NCI-H774 (cell line): ENCODE measurements at regions not wholly inside any gene's neighbourhood (a gene's known extent, or its start where the extent isn't known, plus 50 kb on each side); places are given as distances from the start of the nearest gene placed in this dataset.
"Not testable (repeated sequence)": the region's sequence is repeated elsewhere in the genome, so short reads cannot be mapped to it uniquely, and the experiment has no call there.

ENCODE experiments used
- DNase-seq: peaks from one replicate; lab custom pipeline; 2025; lab: John Stamatoyannopoulos, UW

DNA sequence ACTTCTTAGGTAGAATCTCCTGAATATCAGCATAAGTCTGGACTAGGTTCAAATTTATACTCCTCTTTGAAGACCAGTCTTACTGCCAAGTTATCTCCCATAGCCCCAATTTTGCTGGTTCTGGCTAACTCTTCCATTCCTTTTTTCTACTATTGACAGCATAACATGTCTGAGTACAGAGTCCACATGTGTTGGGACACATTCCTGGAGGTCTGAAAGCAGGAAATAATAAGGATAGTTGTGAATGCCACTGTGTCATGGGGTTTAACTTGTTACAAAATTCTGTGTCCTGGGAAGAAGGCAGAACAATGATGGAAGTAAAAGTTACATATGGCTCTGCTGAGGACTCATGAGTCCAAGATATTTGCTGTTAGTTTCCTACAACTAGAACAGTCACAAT is 57.4 kb upstream of the ZBTB20 start:
- no peak for DNase-seq

DNA sequence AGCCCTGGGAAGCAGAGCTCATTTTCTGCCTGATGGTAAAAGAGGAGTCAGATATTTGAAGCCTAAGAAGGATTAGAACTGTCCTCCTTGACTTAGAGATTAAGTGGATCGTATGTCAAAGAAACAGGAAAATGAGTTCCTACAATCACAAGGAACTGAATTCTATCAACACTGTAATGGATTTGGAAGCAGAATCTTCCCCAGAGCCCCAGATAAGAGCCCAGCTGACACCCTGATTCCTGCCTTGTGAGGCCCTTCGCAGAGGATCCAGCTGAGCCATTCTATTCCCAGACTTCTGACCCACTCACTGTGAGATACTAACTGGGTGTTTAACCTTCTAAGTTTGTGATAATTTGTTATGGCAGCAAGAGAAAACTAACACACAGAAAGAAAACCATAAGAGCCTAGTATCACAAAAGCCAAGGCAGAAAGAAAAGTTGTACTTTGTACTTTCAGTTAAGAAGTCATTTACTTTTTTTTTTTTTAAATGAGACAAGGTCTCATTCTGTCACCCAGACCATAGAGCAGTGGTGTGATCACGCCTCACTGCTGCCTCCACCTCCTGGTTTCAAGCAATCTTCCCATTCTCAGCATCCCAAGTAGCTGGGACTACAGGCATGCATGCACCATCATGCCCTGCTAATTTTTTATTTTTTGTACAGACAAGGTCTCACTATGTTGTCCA is 61.1 kb upstream of the ZBTB20 start:
- DNase-seq: no peak

DNA sequence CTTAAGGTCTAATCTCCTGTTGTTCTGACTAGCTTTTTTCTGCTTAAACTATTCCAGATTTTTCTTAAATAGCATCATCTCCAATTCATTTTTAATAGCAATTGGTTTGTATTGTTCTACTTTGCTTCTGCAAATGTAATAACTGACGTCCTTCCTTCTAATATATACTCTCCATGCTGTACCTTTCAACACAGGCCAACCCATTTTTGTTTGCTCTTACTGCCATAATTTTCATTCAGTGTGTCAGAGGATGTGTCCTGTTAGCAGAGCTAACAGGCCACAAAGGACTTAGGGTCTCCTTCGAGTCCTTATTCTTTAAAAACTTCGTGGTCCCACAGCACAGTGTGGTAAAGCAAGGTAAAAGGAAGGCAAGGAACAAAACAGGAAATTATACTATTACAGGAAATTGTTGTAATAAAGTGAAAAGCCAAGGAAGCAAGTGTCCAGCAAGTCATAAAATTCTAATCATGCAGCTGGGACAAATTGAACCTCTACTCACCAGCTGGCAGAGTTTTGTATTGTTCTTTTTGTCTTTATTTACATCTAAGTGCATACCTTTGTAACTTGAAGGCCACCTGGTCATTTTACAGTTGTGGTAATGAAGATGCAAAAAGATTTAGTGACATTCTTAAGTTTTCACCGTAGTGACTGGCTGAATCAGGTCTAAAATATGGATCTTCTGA is 64.9 kb upstream of the ZBTB20 start:
- no peak for DNase-seq

DNA sequence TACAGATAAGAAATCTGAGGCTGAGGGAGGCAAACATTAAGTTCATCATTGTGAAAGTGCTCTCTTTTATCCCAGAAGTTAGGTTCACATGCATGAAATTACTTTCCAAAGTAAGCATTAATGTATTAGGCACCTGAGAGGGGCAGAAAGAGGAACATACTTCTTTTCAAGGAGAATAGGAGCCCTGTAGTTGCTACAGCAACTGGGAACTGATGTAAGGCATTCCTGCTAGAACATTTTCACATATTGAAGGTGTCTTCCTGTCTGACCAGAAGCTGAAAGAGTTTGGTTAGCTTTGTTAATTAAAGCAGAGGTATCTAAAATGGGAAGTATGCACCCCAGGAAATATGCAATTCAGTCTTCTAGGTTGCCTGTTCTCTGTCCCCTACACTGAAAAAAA is 65.5 kb upstream of the ZBTB20 start:
- DNase-seq: no peak

DNA sequence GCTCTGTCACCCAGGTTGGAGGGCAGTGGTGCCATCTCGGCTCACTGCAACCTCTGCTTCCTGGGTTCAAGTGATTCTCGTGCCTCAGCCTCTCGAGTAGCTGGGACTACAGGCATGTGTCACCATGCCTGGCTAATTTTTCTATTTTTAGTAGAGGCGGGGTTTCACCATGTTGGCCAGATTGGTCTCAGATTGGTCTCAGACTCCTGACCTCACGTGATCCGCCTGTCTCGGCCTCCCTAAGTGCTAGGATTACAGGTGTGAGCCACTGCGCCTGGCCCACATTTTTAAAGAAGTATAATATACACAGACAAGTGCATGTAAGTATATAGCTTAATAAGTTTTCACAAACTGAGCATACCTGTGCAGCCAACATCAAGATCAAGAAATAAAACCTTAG is 66.0 kb upstream of the ZBTB20 start:
- DNase-seq: not testable (repeated sequence)

DNA sequence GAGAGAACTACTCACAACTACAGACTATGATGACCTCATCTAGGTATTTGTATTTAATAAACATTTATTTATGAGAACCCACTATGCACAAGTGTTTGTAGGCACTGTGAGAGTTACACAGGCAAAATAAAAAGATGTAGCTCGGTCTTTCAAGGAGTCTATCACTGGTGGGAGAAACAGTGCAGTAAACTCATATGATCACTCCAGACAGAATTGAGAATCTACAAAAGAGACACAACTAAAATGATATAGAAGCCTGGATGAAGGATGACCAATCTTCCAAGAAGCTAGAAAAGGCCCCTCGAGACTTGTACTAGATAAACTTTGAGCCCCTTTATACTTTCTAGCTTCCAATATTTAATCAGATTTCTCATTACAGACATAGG is 70.2 kb upstream of the ZBTB20 start:
- no peak for DNase-seq

DNA sequence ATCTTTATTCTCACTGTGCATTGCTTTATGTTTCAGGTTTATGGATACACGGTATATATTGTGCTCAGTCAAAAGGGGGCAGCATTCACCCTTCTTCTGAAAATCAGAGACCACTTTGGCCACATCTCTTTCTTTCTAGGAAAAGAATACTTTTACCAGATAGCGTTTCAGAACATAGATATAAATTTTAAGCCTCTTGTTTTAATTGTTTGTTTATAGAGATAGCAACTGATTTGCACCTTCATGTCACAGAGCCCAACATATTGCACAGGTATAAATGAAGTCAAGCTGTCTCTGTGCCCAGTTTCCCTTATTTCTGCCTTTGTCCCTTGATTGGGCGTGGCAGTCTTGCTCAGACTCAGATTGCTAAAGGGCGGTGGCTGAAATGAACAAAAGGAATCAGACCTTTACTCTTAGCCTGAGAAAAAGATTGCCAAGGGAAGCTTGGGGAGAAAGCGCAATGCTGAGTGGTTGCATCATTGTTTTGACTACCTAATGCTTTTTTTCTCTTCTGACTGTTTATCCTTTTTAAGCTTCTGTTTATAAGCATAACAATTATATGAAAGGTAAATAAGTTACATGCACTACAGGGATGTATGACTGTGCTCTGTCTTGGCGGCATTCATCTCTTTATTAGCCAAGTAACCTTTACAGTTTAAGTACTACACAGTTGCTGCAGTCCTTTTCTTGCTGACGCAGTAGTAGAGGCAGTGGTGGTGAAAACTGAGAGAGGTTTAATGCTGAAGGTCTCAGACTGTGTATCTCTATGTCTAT is 70.8 kb upstream of the ZBTB20 start:
- DNase-seq: peak; percentile 21

DNA sequence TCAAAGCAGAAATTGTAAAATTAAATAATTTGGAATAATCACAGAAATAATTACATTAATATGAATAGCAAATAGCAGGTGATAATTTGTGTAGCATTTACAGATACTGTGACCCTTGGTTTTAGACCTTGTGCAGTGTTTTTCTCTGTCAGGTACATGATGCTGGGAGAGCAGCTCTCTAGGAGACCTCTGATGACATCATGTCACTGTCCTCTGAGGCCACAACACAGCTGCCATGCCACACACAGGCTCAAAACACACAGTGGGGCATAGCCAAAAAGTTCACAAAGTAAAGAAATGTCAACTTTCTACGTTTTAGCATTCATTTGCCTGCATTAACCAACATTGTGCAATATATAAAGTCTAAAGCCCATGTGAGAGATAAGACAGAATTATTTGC is 71.8 kb upstream of the ZBTB20 start:
- no peak for DNase-seq

DNA sequence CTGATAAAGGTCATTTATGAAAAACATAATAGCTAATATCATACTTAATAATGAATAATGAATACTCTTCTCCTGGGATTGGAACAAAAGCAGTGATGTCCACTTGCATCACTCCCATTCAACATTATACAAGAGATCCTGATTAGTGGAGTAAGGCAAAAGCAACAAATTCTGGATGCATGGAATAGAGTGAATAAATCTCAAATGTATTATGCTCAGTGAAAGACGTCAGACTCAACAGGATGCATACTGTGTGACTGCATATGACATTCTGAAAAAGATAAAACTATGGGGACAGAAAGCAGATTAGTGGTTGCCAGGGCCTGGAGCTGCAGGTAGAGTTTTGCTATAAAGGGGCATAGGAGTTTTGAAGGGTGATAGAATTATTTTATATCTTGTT is 77.6 kb upstream of the ZBTB20 start:
- no peak for DNase-seq

DNA sequence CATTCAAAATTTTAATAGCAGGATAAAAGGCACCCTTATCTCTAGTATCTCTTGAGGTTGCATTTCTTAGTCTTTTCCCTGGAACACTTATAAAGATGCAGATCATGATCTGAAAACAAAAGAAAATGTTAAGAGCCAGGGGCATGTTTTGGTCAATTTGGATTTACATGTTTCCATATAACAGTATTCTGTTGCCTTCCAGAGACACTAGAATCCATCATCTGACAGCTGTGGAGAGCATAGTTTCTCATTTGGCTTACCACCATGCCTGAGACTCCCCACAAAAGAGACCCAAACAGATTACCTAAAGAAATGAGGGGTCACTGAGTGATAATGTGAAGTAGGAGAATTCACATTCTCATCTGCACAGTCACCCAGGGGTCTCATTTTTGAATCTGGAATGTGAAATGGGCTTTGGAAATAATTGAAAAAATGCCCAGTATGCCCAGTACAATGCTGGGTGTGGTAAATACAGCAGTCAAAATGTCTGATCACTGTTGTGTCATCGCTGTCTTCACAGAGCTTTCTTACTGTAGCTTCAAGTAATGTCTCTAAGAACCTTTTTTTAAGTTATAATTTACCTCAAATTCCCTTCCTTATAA is 79.9 kb upstream of the ZBTB20 start:
- no peak for DNase-seq

DNA sequence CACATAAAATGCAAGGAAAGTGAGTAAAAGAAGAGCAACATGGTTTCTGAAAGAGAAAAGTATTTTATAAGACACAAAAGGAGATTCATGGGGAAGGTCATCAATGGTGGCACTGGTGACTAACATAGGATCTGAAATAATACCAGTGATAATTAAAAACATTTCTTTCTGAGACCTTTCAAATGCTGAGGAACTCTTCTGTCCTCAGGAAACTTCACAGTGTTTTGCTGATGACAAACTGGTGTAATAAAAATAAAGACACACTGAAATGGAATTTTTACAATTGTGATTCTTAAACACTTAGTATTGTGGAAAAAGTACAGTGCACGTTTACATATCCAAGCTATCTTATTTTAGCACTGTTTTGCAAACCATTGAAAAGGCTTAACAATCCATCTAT is 80.4 kb upstream of the ZBTB20 start:
- no peak for DNase-seq

DNA sequence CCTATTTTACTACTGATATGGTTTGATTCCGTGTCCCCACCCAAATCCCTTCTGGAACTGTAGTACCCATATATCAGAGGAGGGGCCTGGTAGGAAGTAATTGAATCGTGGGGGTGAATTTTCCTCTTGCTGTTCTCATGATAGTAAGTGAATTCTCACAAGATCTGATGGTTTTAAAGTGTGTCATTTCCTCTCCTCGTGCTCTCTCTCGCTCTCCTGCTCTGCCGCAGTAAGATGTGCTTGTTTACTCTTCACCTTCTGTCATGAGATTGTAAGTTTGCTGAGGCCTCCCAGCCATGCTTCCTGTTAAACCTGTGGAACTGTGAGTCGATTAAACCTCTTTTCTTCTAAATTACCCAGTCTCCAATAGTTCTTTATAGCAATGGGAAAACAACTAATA is 81.2 kb upstream of the ZBTB20 start:
- no peak for DNase-seq

DNA sequence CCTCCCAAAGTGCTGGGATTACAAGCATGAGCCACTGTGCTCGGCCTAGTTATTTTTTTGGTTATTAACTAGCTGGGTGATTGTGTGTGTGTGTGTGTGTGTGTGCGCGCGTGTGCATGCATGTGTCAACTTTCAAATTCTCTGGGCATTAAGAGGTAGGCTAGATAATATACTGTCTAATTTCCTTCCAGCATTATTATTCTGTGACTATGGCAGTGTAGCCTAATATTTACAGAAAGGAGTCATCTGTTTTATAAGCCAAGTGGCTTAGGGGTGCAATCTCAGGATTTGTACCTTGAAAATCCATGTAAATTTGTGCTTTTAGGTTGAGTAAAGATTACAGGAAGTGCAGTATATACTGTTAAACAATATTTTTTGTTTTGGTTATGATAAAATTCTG is 85.1 kb upstream of the ZBTB20 start:
- DNase-seq: no peak

DNA sequence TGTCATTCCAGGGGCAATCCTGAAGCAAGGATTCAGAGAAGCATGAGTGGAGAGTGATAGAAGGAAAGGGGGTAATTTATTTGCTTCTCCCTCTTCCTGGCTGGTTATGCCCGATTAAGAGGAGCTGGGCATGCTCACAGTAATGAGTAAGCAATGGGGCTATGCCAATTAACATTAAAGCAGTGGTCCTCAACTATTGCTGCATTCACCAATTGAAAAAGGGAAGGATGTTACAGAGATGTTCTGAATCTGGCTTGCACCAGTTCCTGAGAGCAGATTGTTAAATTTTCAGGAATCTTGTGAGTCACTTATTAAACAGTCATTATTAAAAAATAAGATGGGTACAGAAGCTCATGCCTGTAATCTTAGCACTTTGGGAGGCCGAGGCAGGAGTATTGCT is 85.9 kb upstream of the ZBTB20 start:
- DNase-seq: no peak

DNA sequence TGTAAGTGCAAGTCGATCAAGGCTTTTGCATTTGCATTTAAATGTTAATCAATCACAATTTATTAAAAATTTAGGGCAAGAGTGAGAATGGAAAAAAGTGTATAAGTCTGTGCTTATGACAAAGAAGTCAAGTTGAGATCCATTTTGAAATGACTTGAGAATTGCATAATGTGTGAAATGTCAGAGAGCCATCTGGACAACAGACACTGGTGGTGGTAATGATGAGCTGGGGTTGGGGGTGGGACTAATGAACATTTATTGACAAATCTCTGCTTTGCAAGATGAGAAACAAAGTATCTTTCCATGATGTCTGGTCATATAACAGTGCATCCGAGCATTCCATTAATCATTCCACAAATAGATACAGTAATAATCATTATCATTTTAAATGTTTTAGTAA is 89.4 kb upstream of the ZBTB20 start:
- DNase-seq: no peak

DNA sequence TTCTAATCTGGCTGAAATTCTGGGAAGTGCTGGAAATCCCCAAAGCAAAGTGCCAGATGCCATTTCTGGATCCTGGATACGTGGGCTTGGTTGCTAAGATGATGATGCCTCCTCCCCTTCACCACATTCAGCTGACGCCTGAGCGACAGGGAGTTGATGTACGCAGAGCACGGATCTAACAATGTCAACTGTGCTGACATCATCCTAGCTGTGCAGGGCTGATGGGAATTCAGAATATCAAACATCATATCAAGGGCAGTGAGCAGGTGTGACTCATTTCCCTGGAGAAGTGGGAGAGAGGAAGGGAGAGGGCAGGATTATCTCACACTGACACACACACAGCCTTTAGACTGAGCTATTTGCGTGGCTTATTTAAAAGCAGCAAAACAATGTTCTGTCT is 92.6 kb upstream of the ZBTB20 start:
- DNase-seq: peak; percentile 82

DNA sequence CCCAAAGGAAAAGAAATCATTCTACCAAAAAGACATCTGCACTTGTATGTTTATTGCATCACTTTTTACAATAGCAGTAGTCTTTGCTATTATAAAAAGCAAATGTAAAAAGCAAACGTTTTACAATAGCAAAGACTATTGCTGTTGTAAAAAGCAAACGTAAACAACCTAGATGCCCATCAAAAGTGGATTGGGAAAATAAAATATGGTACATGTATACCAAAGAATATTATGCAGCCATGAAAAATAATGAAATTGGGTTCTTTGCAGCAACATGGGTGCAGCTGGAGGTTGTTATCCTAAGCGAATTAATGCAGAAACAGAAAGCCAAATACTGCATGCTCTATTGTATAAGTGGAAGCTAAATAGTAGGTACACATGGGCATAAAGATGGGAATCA is 97.3 kb upstream of the ZBTB20 start:
- no peak for DNase-seq

DNA sequence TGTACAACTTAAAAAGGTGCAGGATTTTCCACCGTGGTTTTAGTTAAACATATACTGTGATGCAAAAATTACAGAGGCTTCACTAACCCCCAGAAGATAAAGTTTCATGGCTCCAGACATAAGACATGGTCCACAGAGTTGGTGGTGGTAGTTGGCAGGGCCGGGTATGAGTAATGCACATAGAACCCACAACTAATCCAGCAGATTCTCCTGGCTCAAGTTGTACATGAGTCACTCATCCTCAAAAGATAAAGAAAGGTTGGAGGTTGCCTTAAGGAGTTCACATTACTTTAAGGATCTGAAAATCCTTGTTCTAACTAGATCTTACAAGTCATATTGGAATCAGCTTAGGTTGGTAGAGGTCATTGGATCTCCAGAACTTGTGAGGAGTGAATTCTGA is 98.3 kb upstream of the ZBTB20 start:
- DNase-seq: no peak

DNA sequence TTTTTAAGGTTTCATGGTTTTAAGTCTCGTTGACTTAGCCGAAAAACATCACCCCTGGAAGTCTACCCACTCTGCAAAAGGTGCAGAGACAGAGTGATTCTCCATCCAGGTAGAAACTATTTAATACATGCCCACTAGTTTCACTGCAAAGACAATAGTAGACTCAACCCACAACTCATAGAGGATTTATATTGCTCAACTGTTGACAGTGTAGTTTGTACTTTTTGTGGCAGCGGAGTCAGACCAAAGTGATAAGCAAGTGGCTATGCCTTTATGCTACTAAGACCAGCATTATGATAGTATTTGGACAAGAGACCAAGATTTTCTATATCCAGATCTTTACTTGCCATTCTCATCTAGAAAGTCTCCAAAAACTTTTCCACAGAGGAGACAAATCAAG is 98.8 kb upstream of the ZBTB20 start:
- no peak for DNase-seq

DNA sequence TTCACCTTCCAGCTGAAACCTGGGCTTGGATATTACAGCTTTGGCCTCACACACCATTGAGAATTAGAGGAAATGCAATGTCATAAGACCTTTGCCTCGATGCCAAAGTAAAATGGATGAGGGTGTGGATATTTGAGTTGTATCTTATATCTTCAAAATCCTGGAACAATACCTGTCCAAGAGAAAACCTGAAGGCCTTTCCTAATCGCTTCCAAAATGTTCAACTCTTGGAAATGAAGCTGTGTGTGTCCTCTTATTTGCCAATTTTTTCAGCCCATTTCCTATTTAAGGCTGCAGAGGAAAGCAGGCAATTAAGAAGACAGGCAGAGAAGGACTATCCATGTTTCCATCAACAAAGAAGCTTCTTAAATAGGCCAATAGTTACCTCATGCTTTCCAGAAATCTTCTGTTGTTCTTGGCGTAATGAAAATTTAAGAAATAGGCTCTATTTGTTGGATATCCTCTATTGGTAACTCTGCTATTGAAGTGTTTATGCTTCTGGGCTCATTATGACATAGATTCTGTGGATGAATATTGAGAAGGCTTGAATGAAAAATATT is 99.5 kb upstream of the ZBTB20 start:
- DNase-seq: no peak

DNA sequence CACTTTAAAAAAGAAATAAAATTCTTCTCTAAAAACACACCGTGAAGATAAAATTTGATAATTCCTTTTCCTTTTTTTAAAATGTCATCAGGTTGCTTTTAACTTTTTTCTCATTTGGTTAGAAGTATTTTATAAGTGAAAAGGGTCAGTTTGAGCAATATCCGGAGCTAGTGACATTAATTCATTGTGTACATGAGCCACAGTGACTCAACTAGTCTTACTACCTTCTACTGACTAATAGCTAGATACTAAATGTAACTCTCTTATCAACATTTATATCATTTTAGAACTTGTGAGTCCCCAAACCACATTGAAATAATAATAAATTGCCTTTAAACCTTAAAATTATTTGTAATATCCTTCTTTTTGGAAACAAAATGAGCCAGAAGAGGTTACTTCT is 101.2 kb upstream of the ZBTB20 start:
- no peak for DNase-seq

DNA sequence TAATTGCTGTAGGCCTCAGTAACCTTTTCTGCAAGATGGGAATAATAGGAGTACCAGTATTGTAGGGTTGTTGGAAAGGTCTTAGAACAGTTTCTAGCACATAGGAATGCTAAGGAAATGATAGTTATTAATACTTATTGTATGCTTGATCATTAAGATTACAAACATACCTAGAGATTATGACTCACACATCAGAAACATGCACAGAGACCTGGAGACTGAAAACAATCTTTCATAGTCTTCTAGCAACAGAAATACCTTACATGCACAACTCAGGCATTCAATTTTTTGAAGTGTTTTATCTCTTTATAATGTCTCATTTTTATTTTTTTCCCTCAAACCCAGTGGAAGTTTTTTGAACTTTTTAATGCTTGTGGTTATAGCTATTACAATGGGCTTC is 104.4 kb upstream of the ZBTB20 start:
- no peak for DNase-seq

DNA sequence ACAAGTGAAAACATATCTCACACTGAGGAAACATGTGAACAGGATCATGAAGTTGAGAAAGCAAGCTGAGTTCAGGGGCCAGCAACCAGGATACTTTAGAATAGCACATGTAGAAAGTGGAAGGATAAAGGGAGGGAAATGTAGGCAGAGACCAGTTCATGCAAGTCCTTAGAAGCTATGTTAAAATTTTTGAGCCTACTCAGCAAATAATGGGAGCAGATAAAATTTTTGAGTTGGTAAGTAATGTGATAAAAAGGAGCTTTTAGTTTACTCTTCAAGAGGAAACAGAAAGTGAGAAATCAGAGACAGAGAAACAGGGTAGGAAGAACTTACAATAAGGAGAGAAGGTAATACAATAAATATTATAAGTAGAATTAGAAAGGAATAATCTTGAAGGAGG is 105.6 kb upstream of the ZBTB20 start:
- no peak for DNase-seq
